Cerebellar cortex (tissue), 1 donor: ENCODE measurements at regions not wholly inside any gene's neighbourhood (a gene's known extent, or its start where the extent isn't known, plus 50 kb on each side); places are given as distances from the start of the nearest gene placed in this dataset.

Source experiments
- DNase-seq: peaks from one replicate; pipeline ENCODE4 v3.0.0-alpha.2; 2015; ENCODE audit warnings: low spot score

DNA sequence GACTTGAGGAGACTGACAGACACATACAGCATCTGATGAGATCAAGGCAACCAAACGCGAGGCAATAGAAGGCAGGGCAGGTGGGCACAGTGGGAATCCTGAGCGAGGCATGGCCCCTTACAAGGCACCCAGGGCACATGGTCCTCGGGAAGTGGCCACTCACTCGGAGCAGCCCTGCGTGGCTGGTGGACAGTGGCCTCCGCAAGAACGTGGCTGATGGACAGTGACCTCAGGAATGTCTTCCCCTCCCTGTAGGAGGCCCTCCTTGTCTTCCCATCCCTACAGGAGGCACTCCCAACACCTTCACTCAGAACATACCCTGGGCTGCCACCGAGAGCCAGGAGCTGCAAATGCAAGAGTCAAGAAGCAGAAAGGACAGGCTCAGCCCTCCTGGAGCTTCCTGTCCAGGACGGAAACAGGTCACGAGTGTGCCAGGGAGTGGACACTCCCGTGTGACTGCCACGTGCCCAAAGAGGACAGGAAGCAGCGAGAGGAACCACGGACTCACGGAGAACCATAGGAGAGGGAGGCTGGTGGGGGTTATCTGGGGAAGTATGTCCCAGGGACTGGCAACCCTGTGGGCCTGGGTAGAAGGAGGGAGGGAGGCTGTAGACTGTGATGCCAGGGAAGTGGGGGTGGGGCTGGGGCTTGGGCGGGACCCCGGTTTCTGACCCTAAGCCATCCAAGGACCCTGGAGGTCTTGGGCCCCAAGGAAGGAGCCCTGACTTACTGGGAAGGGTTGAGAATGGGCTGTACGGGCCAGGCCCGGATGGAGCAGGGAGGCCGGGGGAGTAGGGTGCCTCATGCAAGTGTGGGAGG lies 321.9 kb upstream of the IRX4 start:
- DNase-seq: no peak

GRCh38 chr5:2203774-2204173 lies 321.0 kb upstream of the IRX4 start:
- DNase-seq: no peak

- DNase-seq: no peak
Observed at GRCh38 chr5:2201832-2202231, 319.1 kb upstream of the IRX4 start.

DNA sequence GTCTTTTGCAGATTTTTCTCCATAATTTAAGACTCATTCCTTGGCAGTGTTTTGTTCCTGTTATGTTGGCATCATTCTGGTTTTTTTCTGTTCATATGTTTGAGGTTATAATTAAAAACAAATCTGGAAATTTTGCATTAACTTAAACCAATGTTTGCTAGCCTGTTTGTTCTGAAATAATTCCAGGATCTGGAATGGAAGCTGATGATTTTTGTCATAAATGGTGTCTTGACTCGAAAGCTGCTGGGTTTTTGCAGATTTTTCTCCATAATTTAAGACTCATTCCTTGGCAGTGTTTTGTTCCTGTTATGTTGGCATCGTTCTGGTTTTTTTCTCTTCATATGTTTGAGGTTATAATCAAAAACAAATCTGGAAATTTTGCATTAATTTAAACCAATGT lies 318.7 kb upstream of the IRX4 start:
- DNase-seq: no peak

DNA sequence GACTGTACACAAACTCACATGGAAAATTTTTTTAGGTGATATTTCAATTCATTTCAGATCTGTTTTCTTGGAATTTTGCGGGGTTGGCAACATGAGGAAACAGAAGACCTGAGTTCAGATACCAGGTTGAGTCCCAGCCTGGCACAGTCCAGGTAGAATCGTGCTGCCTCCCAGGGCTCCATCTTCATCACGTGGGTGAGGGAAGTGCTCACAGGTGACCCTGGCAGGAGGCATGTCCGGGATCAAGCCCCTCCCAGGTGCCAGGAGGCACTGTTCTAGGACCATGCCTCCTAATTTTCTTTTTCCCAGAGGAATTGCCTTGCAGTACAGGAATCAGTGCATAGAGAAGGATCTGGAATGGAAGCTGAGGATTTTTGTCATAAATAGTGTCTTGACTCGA lies 318.3 kb upstream of the IRX4 start:
- DNase-seq: no peak

GRCh38 chr5:2200261-2200950 lies 317.7 kb upstream of the IRX4 start:
- no peak for DNase-seq

DNA sequence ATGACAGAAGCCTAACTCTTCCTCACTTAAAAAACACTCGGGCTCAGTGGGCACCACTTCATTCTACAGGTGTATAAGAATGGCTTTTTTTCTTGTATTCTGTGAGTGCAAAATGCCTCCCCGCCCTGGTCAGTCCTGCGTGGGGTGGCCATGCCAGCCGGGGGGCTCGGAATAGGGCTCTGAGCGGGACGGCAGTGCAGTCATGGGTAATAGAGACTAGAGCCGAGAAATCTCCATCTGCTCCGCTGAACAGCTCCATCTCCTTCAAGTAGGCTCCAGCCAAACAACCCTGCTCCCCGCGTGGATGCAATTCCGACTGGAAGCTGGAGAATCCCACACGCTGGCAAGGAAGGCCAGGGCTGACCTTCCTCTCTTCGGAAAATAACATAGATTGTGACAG lies 317.0 kb upstream of the IRX4 start:
- no peak for DNase-seq

- no peak for DNase-seq
Observed at GRCh38 chr5:2196989-2197619, 314.4 kb upstream of the IRX4 start.

DNA sequence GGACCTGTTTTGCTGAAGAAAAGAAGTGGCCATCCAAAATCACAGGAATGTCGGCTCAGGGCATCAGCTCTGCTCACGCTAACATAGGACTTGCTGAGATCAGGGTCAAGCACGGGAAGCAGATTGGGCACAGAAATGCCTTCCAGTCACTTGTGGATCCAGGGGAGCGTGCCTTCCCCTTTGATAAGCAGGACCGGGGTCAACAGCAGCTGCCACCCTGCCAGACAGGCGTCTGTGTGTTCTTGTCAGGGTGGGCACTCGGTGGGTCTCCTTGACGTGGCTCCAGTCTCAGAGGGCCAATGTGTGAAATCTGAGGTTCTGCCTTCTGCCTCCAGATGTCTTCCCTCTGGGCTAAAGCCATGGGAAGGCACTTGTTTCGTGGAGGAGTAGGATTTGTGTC lies 313.7 kb upstream of the IRX4 start:
- DNase-seq: no peak

DNA sequence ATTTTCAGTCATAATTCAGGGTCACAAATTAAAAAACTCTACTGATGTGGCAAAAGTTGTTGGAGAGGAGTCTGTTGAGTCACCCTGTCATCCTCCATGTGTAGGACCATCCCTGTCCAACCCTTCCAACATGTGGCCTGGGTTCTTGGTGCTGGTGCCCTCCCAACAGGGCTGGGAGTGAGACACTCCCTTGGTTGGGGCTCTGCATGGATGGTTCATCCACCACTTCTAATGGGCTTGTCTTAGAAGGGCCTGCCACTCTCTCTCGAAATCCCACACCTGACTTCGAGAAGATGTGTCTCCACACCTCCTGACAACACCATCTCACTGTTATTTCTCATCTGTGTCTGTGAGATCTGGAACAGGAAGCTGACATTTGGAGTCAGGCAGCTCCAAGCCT lies 312.2 kb upstream of the IRX4 start:
- no peak for DNase-seq

DNA sequence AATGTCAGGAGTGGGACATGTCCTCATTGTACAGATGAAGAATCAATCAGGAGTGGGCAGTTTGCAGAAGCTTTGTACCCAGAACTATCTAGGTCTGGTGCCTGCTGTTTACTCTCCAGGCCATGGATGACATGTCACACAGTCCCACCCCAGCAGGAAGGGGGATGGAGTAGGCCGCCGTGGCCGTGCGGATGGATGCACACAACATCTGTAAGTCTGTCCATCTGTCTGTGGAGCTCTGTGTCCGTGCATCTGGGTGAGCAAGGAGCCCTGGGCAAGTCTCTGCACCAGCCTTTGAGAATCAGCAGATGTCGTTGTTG lies 311.5 kb upstream of the IRX4 start:
- no peak for DNase-seq

DNA sequence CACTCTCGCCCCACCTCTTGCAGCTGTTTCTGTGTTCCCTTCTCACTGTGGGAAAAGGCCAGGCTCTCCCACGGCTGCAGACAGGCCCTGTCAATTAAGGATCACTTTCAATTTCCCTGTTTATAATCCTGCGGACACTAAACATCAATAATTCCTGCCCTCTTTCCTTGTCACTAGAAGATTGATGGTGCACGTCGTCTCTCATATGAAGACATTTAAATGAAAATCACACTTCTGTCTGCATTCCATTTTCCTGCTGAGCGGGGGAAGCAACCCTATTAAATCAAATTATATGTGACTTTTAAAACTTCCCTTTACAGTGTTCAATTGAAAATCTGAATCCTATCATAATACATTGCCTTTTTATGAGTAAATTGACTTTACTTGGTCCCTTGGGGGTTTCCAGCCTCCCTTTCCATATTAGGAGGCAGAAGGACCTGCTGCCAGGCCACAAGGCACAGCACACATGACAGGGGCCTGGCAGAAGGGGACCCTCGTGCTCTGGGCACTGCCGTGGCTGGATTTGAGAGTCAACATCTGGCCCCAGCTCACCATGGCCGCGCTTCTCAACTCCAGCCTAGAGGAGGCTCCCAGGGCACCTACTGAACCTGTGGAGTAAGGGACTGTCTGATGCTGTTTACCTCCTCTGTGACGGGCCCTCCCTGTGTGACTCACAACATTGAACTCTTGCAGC lies 311.0 kb upstream of the IRX4 start:
- DNase-seq: no peak

- DNase-seq: no peak
Observed at GRCh38 chr5:2193142-2193541, 310.4 kb upstream of the IRX4 start.

- DNase-seq: no peak
Observed at GRCh38 chr5:2192496-2192895, 309.8 kb upstream of the IRX4 start.

DNA sequence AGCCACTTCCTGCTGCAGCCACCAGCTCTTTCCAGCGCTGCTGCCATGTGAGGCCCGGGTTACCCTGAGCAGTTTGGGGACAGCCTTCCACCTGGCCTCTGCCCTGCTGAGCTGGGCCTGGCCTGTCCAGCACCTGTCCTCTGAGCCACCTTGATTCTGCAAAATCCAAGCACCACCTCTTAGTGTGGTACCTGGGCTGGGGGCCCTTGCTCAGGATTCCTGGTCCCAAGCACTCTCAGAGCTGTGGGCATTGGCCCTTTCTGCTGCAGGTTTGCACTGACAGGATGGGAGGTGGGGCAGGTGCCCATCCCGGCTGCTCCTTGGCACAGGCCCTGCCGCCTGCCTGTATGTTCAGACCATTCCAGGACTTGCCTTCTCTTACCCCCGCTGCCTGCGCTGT lies 309.2 kb upstream of the IRX4 start:
- no peak for DNase-seq

- no peak for DNase-seq
Observed at GRCh38 chr5:2190549-2190948, 307.8 kb upstream of the IRX4 start.

DNA sequence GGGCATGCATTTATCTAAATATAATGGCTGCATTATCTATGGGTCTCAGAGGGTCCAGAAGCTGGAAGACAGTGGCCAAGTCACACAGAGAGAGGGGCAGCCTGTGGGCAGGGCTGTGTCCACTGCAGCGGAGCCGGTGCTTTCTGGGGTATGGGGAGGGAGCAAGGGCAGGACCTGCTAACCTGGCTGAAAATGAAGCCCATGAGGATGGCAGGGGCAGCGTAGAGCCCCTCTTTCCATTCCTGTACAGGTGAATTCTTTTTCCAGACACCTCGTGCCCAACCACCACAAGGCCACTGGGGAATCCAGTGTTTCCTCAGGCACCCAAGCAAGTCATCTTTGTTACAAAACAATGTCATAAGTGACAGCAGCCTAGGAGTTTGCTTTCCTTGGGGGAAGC lies 305.9 kb upstream of the IRX4 start:
- DNase-seq: no peak

DNA sequence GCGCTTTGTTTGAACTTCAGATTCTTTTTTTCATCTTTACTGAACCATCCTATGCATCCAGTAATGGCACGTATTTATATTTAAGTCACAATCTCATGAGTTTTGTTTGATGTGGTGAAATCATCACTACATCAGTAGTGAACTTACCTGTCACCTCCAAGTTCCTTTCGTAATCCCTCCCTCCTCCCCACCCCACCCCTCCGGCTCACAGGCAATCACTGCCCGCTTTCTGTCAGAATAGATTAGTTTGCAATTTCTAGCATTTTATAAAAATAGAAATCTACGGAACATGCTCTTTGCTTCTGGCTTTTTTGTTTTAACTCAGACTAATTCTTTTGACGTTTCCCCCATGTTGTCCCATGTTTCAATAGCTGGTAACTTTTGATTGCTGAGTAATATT lies 305.4 kb upstream of the IRX4 start:
- no peak for DNase-seq

DNA sequence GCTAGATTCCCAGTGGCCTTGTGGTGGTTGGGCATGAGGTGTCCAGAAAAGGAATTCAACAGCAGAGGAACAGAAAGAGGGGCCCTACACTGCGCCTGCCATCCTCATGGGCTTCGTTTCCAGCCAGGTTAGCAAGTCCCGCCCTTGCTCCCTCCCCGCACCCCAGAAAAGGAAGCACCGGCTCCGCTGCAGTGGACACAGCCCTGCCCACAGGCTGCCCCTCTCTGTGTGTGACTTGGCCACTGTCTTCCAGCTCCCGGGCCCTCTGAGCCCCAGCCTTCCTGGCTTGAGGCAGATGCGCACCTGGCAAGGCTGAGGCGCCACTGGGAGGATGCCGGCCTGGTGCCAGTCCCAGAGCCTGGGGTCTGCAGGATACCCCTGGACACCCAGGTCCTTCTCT lies 305.0 kb upstream of the IRX4 start:
- no peak for DNase-seq

DNA sequence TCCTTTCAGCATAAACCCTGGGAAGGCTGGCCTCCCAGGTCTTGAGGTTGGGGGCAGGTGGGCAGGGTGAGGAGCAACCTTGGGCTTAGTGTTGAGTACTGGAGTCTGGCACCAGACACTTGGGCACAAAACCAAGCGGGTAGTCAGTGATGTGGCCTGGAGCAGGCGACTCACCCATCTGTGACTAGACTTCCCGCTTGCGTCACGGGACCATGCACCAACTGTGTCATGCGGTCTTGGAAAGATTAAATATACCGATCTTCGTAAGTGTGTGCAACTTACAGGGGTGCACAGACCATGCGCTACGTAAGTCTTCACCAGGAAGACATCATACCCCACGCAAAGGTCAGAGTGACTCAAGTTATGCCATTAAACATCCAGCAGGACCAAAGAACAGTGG lies 304.4 kb upstream of the IRX4 start:
- no peak for DNase-seq

DNA sequence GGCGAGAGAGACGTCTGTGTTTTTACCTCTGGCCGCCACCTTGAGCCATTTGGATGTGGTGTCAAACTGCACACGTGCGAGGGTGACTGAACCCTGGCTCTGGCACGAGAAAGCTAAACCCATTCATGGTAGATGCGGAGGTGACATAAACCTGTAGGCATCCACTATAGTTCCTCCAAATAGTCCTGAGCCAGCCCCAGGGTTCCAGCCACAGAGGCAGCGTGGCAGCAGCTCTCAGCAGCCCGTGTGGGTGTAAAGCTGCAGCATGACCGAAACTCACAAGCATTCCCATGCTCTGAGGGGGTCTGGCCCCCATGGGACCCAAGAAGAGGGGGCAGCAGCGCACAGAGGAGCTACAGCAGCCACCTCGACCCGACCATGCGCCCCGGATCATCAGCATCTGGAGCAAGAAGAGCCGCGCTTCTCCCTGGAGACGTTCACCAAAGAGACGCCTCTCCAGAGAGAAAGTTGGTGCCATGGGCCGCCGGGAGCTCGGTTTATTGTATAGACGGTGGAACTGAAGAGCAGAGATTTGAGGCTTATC lies 303.8 kb upstream of the IRX4 start:
- no peak for DNase-seq

GRCh38 chr5:2185646-2186471 lies 303.1 kb upstream of the IRX4 start:
- no peak for DNase-seq
